ENCODE measurements at regions not wholly inside any gene's neighbourhood (a gene's known extent, or its start where the extent isn't known, plus 50 kb on each side); places are given as distances from the start of the nearest gene placed in this dataset.

- no peak for TF ChIP-seq CTCF (IDR thresholded peaks at IDR 0.05)
- no peak for TF ChIP-seq POLR2A (IDR thresholded peaks at IDR 0.05)
Observed at GRCh38 chr1:125065821-125066180, 3881.0 kb downstream of the SRGAP2C start.
